Smooth muscle cell (in vitro differentiated cells): ENCODE measurements at regions not wholly inside any gene's neighbourhood (a gene's known extent, or its start where the extent isn't known, plus 50 kb on each side); places are given as distances from the start of the nearest gene placed in this dataset.

Experiments
- DNase-seq: peaks from one replicate; lab custom pipeline; 2025; ENCODE audit not compliant: unreplicated experiment; lab: John Stamatoyannopoulos, UW
- H2AFZ ChIP-seq: fragments of 200-600 bp; sonication (generic); 2 replicates; pipeline ENCODE4 v1.6.0; 2016; ENCODE audit warnings: antibody characterized with exemption, low read depth, mild to moderate bottlenecking
- H3F3A ChIP-seq: fragments of 200-600 bp; sonication (generic); 2 replicates; pipeline ENCODE4 v1.6.0; 2017; ENCODE audit warnings: antibody characterized with exemption, low read depth
- H3K27ac ChIP-seq: fragments of 200-600 bp; sonication (generic); 2 replicates; pipeline ENCODE4 v1.5.1; 2016; ENCODE audit warnings: low read depth, mild to moderate bottlenecking
- H3K27me3 ChIP-seq: fragments of 200-600 bp; sonication (generic); 2 replicates; pipeline ENCODE4 v1.6.1; 2016; ENCODE audit warnings: low read depth, mild to moderate bottlenecking
- H3K36me3 ChIP-seq: fragments of 200-600 bp; sonication (generic); 2 replicates; pipeline ENCODE4 v1.5.1; 2016; ENCODE audit warnings: low read depth
- H3K4me1 ChIP-seq: fragments of 200-600 bp; sonication (generic); 2 replicates; pipeline ENCODE4 v1.5.1; 2016; ENCODE audit warnings: low read depth
- H3K4me2 ChIP-seq: fragments of 200-600 bp; sonication (generic); 2 replicates; pipeline ENCODE4 v1.6.0; 2016; ENCODE audit warnings: mild to moderate bottlenecking
- H3K4me3 ChIP-seq: fragments of 200-600 bp; sonication (generic); 2 replicates; pipeline ENCODE4 v1.5.1; 2016; ENCODE audit warnings: mild to moderate bottlenecking
- H3K79me2 ChIP-seq: fragments of 200-600 bp; sonication (generic); 2 replicates; pipeline ENCODE4 v1.6.0; 2016; ENCODE audit warnings: low read depth, mild to moderate bottlenecking
- H3K9ac ChIP-seq: fragments of 200-600 bp; sonication (generic); 2 replicates; pipeline ENCODE4 v1.6.0; 2016; ENCODE audit warnings: low read depth
- H3K9me3 ChIP-seq: fragments of 200-600 bp; sonication (generic); replicated peaks from 2 replicates; pipeline ENCODE4 v1.5.1; 2016; ENCODE audit warnings: low read depth
- H4K20me1 ChIP-seq: fragments of 200-600 bp; sonication (generic); 2 replicates; pipeline ENCODE4 v1.6.0; 2016; ENCODE audit warnings: low read depth
- WGBS: methylation state at CpG from one replicate; pipeline ENCODE4 v1.1.7; 2016; ENCODE audit warnings: low lambda C conversion rate; 5-methylcytosine and 5-hydroxymethylcytosine counted together
- TF ChIP-seq, protein P1 (sequence below): fragments of 200-600 bp; sonication (generic); IDR thresholded peaks from 2 replicates; pipeline ENCODE4 v1.5.1; 2017; ENCODE audit warnings: borderline replicate concordance, mild to moderate bottlenecking, antibody characterized with exemption; ENCODE audit not compliant: insufficient read depth, poor library complexity, severe bottlenecking

DNA sequence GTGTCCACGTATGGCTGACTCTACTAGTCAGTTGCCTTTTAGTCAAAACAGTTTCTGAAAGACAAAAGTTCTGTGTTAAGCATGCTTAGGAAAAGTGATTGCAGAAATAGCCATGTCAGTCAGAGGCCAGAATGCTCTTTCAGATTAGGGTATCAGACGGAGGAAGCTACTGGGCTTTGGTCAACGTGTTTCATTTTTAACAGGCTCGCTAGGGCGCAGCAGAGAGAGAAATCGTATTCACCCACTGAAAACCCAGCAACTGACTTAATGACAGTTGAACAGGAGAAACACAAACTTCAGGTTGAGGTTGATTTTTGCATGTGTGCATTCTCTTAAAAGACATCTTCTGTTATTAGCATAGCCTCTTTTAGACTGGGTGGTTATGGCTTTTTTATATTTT, 322.6 kb upstream of the KIAA1217 start:
- Histone ChIP-seq H3K4me3 (no peak overlapping the region), H4K20me1 (no peaks in the 10 kb centered on the region), H3K27ac (no peak overlapping the region), H3K79me2 (no peaks in the 10 kb centered on the region), H2AFZ (no peak overlapping the region), H3K4me2 (no peak overlapping the region), H3K4me1 (no peaks in the 10 kb centered on the region), H3F3A (no peaks in the 10 kb centered on the region), H3K36me3 (no peaks in the 10 kb centered on the region), H3K9ac (no peak overlapping the region), H3K9me3 (no peaks in the 10 kb centered on the region), H3K27me3 (peaks cover 14% of the 10 kb centered on the region)
- WGBS: 39% methylated on average over 6 of the region's 6 CpGs
- no peak for DNase-seq
- TF ChIP-seq, protein P1, sequence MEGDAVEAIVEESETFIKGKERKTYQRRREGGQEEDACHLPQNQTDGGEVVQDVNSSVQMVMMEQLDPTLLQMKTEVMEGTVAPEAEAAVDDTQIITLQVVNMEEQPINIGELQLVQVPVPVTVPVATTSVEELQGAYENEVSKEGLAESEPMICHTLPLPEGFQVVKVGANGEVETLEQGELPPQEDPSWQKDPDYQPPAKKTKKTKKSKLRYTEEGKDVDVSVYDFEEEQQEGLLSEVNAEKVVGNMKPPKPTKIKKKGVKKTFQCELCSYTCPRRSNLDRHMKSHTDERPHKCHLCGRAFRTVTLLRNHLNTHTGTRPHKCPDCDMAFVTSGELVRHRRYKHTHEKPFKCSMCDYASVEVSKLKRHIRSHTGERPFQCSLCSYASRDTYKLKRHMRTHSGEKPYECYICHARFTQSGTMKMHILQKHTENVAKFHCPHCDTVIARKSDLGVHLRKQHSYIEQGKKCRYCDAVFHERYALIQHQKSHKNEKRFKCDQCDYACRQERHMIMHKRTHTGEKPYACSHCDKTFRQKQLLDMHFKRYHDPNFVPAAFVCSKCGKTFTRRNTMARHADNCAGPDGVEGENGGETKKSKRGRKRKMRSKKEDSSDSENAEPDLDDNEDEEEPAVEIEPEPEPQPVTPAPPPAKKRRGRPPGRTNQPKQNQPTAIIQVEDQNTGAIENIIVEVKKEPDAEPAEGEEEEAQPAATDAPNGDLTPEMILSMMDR: no peak

DNA sequence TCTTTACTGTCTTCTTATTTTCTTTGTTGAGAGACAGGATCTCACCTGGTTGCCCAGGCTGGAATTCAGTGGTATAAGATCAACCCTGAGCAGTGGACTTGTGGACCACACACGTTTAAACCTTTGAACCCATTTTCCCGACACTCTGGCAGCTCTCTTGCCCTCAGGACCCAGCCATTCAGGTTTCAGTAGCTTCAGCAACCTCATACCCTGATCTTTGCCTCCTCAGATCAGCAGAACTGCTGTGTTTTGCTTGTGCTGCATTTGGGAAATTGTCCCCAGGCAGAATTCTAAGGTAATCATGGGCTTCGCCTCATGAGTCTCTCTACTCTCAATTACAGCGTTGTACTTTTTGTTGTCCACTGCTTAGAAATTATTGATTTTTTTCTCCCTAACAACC, 317.6 kb upstream of the KIAA1217 start:
- H3K79me2 ChIP-seq: no peaks in the 10 kb centered on the region

DNA sequence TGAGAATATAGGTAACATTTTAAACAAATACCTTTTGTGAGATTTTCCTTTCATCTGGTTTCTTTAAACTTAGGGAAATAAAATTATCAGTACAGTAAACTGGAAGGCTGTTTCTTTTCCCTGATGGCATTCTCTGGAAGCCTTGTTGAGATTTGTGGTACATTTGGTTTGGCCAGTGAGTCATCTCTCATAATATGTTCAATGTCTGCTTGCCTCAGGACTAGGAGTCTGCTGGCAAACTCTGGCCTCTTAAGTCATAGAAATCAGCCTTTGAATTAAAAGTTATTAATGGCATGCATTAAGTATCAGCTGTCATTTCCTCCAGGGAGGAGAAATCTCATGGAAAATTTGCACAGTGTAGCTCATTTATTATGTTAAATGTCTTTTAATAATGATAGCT, 316.6 kb upstream of the KIAA1217 start:
- Histone ChIP-seq H3F3A (no peaks in the 10 kb centered on the region), H2AFZ (no peak overlapping the region), H3K36me3 (no peaks in the 10 kb centered on the region), H3K9me3 (no peaks in the 10 kb centered on the region), H3K9ac (no peak overlapping the region), H3K4me1 (peaks cover 7% of the 10 kb centered on the region), H3K27ac (peak overlapping the region; percentile 44), H4K20me1 (no peaks in the 10 kb centered on the region), H3K79me2 (no peaks in the 10 kb centered on the region), H3K4me2 (peak overlapping the region; percentile 68), H3K27me3 (peaks cover 8% of the 10 kb centered on the region), H3K4me3 (no peak overlapping the region)
- no peak for DNase-seq
- TF ChIP-seq, protein P1: no peak

More for the DNA sequence above, 317.6 kb upstream of the KIAA1217 start:
- Histone ChIP-seq H2AFZ (no peak overlapping the region), H3K9ac (no peak overlapping the region), H3K4me2 (no peak overlapping the region), H3F3A (no peaks in the 10 kb centered on the region), H4K20me1 (no peaks in the 10 kb centered on the region), H3K4me3 (no peak overlapping the region), H3K9me3 (no peaks in the 10 kb centered on the region), H3K27me3 (peaks cover 8% of the 10 kb centered on the region), H3K4me1 (peaks cover 7% of the 10 kb centered on the region), H3K36me3 (no peaks in the 10 kb centered on the region), H3K27ac (no peak overlapping the region)
- DNase-seq: no peak
- 62% methylated on average over 4 of the region's 4 CpGs for WGBS
- TF ChIP-seq, protein P1: no peak

DNA sequence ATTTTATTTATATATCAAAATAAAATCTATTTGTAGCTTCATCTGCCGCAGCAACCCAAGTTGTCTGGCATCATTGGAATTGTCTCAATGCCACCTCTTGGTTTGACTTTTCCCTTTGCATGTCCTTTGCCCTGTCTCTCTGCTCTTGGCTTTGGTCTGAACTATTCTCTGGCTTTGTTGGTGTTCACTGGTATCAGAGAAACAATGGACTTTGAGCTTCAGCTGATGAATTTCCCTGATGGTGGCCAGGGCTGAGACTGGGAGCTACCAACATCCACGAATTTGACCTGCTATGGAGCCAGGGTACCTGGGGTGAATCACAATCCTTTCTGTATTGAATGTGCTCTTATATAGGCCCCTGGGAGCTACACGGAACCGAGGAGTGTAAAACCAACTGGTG, 311.7 kb upstream of the KIAA1217 start:
- no peaks in the 10 kb centered on the region for H3K27me3 ChIP-seq
- no peak overlapping the region for H3K9ac ChIP-seq
- no peak for DNase-seq
- no peak overlapping the region for H3K4me3 ChIP-seq
- H3K79me2 ChIP-seq: no peaks in the 10 kb centered on the region
- TF ChIP-seq, protein P1: no peak
- H3K4me2 ChIP-seq: no peak overlapping the region
- H3F3A ChIP-seq: no peaks in the 10 kb centered on the region
- H2AFZ ChIP-seq: no peak overlapping the region
- no peaks in the 10 kb centered on the region for H3K9me3 ChIP-seq
- no peak overlapping the region for H3K27ac ChIP-seq
- 84% methylated on average over 4 of the region's 4 CpGs for WGBS
- H3K4me1 ChIP-seq: peaks cover under 1% of the 10 kb centered on the region
- H3K36me3 ChIP-seq: no peaks in the 10 kb centered on the region
- H4K20me1 ChIP-seq: no peaks in the 10 kb centered on the region
